B cell (primary cell): ENCODE measurements at regions not wholly inside any gene's neighbourhood (a gene's known extent, or its start where the extent isn't known, plus 50 kb on each side); places are given as distances from the start of the nearest gene placed in this dataset.

Experiments
- CTCF ChIP-seq: fragments of 200-600 bp; IDR thresholded peaks from one replicate; pipeline ENCODE4 v1.8.0; 2022; ENCODE audit warnings: antibody characterized with exemption, mild to moderate bottlenecking
- EZH2 ChIP-seq: IDR thresholded peaks from 2 replicates; pipeline ENCODE4 v1.6.1; 2012; ENCODE audit warnings: borderline replicate concordance, low read depth, mild to moderate bottlenecking, moderate library complexity, low read length; ENCODE audit not compliant: insufficient read depth, poor library complexity, severe bottlenecking

DNA sequence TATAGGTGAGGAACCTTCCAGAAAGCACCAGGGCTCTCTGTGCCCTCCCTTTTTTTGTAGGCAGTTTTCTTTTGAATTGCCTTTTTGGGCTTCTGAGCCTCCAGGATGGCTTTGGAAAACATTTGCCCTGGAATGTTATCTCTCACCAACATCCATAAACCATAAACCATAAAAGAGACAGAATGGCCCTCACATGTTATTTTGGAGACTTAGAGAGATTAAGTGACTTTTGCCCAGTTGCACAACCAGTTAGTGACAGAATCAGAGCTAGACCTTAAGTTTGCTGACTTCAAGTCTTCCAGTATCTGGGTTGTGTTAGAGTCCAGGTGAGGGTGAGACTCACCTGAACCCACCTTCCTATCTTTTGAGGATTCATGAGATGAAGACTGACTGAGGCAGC lies 153.0 kb upstream of the STX18 start:
- no peak for TF ChIP-seq CTCF
- TF ChIP-seq EZH2 = no peak
